ENCODE measurements at regions not wholly inside any gene's neighbourhood (a gene's known extent, or its start where the extent isn't known, plus 50 kb on each side); places are given as distances from the start of the nearest gene placed in this dataset.

DNA sequence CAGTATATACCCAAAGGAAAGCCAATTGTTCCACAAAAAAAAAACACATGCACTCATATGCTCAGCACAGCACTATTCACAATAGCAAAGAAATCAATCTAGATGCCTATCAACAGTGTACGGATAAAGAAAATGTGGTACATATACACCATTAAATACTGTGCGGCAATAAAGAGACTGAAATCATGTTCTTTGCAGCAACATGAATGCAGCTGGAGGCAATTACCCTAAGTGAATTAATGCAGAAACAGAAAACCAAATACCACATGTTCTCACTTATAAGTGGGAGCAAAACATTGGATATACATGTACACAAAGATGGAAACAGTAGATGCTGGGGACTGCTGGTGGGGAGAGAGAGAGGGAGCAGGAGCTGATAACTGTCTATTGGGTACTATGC, 124.2 kb upstream of the AADACL2 start:
- TF ChIP-seq, protein P1, sequence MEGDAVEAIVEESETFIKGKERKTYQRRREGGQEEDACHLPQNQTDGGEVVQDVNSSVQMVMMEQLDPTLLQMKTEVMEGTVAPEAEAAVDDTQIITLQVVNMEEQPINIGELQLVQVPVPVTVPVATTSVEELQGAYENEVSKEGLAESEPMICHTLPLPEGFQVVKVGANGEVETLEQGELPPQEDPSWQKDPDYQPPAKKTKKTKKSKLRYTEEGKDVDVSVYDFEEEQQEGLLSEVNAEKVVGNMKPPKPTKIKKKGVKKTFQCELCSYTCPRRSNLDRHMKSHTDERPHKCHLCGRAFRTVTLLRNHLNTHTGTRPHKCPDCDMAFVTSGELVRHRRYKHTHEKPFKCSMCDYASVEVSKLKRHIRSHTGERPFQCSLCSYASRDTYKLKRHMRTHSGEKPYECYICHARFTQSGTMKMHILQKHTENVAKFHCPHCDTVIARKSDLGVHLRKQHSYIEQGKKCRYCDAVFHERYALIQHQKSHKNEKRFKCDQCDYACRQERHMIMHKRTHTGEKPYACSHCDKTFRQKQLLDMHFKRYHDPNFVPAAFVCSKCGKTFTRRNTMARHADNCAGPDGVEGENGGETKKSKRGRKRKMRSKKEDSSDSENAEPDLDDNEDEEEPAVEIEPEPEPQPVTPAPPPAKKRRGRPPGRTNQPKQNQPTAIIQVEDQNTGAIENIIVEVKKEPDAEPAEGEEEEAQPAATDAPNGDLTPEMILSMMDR (conservative IDR thresholded peaks at IDR 0.05; ENCODE audit: low read depth, low read length), result no peak
- no peak for TF ChIP-seq EZH2 (IDR thresholded peaks at IDR 0.05; ENCODE audit: borderline replicate concordance, low read depth, low read length, poor library complexity, severe bottlenecking)
